SK-N-SH (cell line): ENCODE measurements at regions not wholly inside any gene's neighbourhood (a gene's known extent, or its start where the extent isn't known, plus 50 kb on each side); places are given as distances from the start of the nearest gene placed in this dataset.

ENCODE experiments used
- CTCF ChIP-seq: fragments of 200-600 bp; sonication (generic); IDR thresholded peaks from 2 replicates; pipeline ENCODE4 v1.6.1; 2017; ENCODE audit warnings: antibody characterized with exemption, mild to moderate bottlenecking, moderate library complexity
- EP300 ChIP-seq, 2 experiments: IDR thresholded peaks; 2 replicates each; pipeline versions ENCODE4 v1.4.0 to v1.6.1; 2012; ENCODE audit warnings: borderline replicate concordance in 1 of 2, low read depth in 1 of 2, low read length in 1 of 2
- EZH2phosphoT487 ChIP-seq: fragments of 200-600 bp; sonication (generic); IDR thresholded peaks from 2 replicates; pipeline ENCODE4 v1.6.1; 2017; ENCODE audit warnings: low read depth, mixed run types, mild to moderate bottlenecking, antibody characterized with exemption, moderate library complexity, borderline replicate concordance
- FOXM1 ChIP-seq: IDR thresholded peaks from 2 replicates; pipeline ENCODE4 v1.4.0; 2012; ENCODE audit warnings: low read depth, mild to moderate bottlenecking
- GATA2 ChIP-seq: sonication (generic); formaldehyde crosslinking; IDR thresholded peaks from 2 replicates; pipeline ENCODE4 v1.5.0; 2020; ENCODE audit warnings: mild to moderate bottlenecking, missing genetic modification reagents
- POLR2AphosphoS5 ChIP-seq: IDR thresholded peaks from 2 replicates; pipeline ENCODE4 v1.6.1; 2012; ENCODE audit warnings: low read depth, low read length
- RCOR1 ChIP-seq: fragments of 150-350 bp; IDR thresholded peaks from 2 replicates; pipeline ENCODE4 v1.6.1; 2017; ENCODE audit warnings: antibody characterized with exemption, low read length
- TAF1 ChIP-seq: IDR thresholded peaks from 2 replicates; pipeline ENCODE4 v1.6.1; 2012; ENCODE audit warnings: low read depth, mild to moderate bottlenecking, low read length, moderate library complexity, borderline replicate concordance

- no peak for TF ChIP-seq GATA2 (CRISPR knock-in tag)
- no peak for TF ChIP-seq RCOR1
- no peak for TF ChIP-seq FOXM1
- TF ChIP-seq POLR2AphosphoS5, result no peak
- no peak for TF ChIP-seq TAF1
- no peak for TF ChIP-seq EP300 (IDR thresholded peaks at IDR 0.05; ENCODE audit: borderline replicate concordance in 1 of 2, low read depth in 1 of 2, low read length in 1 of 2)
- TF ChIP-seq EZH2phosphoT487, result no peak
- TF ChIP-seq CTCF, result no peak
Measured at GRCh38 chrX:22481436-22481835, 208.7 kb downstream of the CBLL2 start.
